NCI-H146 (cell line): ENCODE measurements at regions not wholly inside any gene's neighbourhood (a gene's known extent, or its start where the extent isn't known, plus 50 kb on each side); places are given as distances from the start of the nearest gene placed in this dataset.

ENCODE experiments used
- DNase-seq: peaks from one replicate; lab custom pipeline; 2025; lab: John Stamatoyannopoulos, UW

- no peak for DNase-seq
Observed at GRCh38 chr2:203789618-203790017, 78.0 kb upstream of the CTLA4 start.

DNA sequence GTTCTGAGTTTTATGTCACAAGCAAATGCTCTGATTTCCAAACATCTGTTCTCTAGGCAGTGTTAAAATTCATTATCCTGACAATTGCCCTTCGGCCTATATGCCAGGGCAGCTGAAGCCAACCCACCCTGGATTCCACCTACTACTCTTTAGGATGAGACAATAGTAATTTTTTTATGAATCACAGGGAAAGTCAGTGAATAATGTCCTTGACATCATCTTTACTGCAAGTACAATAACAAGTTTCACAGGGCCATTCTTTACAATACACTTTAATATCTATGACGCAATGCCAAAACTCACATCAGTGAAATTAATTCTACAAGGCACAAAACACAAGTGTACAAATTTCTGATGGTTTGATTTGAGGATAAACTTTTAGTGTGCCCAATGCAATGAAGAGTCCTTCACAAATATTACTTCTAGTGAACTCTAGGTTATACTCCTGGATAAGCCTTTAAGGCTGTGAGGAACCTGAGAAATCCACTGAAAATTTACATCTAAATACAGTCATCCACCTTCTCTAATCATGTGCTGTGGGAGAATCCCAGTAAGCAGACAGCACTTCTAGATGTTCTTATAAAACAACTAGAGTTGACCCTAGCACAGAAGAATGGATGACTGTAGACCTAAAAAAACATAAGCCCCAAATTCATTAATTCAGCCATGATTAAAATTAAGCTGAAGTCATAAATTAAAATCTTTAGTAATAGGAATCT is 77.3 kb upstream of the CTLA4 start:
- DNase-seq = no peak

DNA sequence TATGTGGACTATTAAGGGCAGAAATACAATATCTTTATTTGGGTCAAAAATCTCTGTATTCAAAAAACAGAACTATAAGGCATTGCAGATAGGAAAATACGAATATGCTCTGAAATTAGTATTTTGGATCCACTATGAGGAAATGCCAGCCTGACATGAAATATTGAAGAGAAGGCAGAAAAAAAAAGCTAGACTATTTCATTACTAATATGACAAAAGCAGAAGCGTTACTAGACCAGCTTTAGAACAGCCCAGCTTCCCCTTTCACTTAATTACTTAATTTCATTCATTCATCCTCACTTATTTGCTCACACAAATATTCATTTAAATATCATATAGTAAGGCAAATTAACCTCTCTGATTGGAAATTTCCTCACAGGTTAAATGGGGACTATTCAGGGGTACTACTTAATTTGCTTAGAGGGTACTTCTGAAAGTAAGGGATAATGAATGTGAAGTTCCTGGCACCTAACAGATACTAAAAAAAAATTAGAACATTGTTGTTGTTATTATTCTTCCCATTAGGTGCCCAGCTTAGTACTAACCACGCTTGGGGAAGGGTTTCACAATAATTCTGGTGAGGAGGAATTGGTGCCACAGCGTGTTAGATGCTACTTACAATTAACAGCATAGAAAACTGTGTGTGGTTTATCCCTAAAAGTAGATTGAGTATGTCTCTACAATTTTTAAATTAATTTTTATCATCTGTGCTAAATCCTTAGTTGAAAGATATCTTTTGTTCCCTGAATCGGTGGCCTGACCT is 71.1 kb upstream of the CTLA4 start:
- DNase-seq = no peak

- no peak for DNase-seq
Observed at GRCh38 chr2:203797276-203797675, 70.3 kb upstream of the CTLA4 start.

DNA sequence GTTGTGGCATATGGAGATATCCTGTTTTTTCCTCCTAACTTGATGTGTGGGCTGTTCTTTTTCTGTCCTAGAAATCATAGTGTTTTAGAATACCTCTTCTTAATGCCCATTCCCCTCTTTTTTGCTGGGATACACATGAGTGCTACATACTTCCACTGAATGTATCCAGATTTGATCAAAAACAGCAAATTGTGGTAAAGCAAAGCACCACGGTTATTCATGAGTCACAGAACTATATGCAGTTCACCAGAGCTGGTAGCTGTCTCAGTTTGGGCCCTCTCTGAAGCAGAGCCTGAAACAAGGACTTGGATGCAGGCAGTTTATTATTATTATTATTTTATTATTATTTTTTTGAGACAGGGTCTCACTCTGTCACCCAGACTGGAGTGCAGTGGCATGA is 69.9 kb upstream of the CTLA4 start:
- no peak for DNase-seq

DNA sequence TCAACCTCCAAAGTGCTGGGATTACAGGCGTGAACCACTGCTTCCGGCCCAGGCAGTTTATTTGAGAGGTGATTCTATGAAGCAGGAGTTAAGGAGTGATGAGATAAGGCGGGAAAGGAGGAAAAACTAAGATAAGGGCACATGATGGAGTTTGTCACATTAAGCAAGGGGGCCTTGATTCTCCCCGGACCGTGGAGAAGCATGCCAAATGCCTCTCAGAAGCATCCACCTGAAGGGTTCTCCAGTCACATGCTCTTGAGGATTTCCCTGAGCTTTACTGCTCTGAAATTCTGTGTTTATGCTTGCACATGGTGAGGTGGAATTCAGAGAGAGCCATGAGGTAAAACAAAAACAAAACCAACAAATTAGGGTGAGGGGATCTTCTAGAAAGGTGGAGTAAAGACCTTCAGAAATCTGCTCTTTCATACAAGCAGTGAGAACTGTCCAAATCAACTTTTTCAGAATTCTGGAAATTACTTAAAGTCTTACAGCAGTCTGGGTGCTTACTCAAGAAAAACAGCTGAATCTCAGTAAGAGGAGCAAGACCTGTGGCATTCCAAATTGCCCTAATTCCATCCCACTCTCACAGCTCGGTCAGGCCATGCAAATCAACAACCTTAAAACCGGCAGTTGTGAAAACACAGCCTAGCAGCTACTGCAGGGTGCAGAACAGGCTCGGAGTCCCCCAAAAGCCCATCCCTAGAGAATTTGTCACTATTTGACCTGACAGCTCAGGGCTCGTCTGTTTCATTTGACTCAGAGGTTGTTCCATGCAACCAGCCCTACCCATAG is 69.1 kb upstream of the CTLA4 start:
- no peak for DNase-seq

- DNase-seq = no peak
Observed at GRCh38 chr2:203799908-203800307, 67.7 kb upstream of the CTLA4 start.

- no peak for DNase-seq
Observed at GRCh38 chr2:203800783-203801182, 66.8 kb upstream of the CTLA4 start.

GRCh38 chr2:203802342-203803052 is 65.1 kb upstream of the CTLA4 start:
- DNase-seq = no peak

DNA sequence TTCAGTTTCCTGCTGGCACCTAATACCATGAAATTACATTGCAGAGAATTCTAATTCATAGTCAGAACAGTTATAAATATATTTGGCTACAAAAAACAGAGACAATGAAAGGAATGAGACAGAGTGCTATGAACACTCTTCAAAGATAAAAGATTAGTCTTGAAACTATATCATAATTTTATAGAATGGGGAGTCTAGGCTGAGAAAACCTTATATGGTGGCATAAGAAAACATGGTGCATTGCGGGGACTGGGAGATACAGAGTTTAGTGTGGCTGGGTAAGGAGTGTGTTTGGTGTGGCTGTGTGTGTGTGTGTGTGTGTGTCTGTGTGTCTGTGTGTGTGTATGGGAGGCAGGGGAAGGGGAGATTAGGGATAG is 64.5 kb upstream of the CTLA4 start:
- no peak for DNase-seq

DNA sequence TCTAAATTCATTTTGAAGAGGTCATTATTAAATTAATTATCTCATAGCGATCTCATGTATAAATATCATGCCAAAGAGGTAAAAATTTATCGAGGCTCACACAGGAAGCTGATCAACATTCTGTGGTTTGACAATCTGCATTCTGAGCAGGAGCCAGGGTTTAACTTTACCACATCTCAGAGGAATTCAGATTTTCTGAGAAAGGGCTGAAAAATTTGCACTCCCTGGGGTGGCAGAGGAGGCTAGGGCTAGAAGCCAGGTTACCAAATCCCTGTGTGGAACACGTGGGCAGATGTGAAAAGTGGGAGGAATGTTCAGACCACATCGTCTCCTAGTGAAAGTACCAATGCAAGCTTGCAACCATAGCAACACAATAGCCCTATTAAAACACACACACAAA is 63.5 kb upstream of the CTLA4 start:
- no peak for DNase-seq

DNA sequence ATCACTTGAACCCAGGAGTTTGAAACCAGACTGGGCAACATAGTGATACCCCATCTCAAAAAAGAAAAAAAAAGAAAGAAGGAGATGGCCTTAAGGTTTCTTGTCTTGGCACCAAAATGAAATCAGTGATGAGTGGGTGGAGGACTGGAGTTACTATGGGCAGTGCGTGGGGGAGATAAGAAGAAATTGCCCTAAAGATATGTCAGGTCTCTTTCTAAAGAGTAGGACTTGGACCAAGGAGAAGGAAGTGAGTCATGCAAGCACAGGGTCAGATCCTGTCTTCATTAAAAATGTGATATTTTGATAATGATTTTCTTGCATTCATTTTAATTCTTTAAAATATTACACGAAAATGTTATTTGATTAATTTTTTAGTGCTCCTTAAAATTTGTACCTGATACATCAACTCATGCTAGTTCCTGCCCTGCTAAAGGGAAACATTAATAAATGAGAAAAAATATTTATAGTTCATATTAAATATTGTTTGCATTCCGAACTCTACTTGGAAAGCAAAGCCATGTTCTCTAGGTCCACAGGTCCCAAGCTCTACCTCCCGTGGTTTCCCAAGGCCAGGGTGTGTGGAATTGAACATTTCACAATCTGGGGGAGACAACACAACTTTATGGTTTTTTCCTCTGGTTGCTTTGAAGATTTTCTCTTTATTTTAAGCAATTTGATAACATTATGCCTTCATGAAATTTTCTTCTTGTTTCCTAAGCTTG is 62.6 kb upstream of the CTLA4 start:
- DNase-seq = no peak

DNA sequence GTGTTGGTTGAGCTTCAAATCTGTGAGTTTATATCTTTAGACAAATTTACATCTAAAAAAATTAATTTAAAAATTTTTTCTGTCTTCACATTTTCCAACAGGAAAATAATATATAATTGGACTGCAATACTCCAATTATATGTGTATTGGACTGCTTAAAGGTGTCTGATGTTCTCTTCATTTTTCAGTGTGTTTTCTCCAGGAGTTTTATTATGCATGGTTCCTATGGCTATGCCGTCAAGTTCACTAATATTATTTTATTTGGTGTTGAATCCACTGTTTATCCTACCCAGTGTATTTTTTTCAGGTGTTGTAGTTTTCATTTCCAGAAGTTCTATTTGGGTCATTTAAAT is 62.1 kb upstream of the CTLA4 start:
- DNase-seq = no peak

DNA sequence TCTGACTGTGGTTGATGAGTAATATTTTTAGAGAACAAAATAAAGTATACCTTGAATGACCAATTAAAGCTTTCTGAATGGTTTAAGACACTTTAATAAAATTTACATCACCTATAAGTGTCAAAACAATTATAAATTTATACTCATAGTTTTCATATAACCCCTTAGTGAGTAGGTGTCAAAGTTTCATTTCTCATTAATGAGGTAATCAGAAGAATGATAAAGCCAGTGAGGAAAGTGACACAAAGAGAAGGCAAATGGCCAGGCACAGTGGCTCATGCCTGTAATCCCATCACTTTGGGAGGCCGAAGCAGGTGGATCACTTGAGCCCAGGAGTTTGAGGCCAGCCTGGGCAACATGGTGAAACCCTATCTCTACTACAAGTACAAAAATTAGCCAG is 60.8 kb upstream of the CTLA4 start:
- DNase-seq = no peak

DNA sequence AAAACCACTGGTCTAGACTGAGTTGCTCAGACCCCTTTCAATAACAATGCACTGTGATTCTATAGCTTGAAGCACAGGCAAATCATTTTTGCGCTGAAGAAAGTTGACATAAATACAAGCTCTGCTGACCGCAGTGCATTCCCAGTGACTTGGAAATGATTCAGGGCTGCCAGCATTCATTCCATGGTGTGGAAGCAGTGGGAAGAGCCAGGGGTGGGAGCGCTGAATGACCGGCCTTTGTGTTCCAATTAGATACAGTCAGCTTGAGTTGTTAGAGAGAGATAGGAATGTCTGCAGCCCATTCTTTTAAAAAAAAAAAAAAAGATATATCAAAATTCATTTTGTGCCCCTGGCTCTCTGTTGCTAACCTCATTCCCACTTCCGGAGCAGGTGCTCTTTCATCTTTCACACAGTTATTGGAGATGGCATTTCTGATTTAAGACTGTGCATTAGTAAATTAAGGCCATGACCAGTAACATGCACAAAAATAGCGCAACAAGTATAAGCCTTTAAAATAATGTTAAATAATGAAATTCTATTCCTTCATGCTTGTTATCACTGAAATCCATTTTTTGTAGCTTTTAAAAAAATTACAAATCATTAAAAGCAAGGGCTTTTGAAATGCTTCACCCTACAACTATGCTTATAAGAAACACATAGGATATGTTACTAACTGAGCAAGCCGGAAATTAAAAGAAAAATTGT is 59.4 kb upstream of the CTLA4 start:
- DNase-seq = no peak

DNA sequence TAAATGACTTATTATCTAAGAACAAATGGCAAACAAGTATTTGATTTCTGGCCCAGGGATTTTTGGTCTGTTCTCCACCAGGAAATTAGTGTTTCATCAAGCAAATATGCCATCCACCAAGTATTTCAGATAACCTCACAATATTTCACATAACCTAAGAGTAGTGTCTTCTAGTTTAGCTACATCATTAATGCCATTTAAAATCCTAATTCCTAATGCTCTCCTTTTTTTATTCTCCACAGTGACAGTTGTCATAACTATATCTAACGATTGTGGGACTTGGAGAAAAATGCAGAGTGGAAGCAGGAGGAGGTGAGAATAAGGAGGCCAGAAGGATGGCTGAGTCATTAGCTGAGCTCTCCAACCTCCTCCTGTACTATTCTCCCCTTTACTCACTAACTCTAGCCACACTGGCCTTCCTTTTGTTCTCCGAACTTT is 58.5 kb upstream of the CTLA4 start:
- DNase-seq = no peak

DNA sequence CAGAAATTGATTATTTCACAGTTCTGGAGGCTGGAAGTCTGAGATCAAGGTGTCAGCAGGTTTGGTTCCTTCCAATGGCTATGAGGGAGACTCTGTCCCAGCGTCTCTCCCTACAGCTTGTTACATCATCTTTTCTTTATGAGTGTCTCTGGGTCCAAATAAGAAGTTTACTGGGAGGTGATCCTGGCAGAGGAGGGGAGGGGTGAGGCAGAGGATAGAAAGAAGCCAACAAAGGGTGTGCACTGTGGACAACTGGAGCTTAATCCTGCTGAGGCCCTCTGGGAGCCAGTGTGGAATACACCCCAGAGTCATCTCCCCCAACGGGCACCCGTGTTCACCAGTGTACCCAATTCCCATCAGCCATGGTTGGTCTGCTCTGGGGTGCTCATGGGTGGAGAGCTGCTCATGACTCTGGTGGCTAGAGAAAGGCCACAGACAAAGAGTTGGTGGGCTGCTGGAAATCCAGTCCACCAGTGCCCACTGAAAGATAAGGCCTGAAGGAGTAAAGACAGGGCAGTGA is 57.5 kb upstream of the CTLA4 start:
- DNase-seq = no peak

GRCh38 chr2:203811491-203812221 is 55.9 kb upstream of the CTLA4 start:
- DNase-seq = no peak

DNA sequence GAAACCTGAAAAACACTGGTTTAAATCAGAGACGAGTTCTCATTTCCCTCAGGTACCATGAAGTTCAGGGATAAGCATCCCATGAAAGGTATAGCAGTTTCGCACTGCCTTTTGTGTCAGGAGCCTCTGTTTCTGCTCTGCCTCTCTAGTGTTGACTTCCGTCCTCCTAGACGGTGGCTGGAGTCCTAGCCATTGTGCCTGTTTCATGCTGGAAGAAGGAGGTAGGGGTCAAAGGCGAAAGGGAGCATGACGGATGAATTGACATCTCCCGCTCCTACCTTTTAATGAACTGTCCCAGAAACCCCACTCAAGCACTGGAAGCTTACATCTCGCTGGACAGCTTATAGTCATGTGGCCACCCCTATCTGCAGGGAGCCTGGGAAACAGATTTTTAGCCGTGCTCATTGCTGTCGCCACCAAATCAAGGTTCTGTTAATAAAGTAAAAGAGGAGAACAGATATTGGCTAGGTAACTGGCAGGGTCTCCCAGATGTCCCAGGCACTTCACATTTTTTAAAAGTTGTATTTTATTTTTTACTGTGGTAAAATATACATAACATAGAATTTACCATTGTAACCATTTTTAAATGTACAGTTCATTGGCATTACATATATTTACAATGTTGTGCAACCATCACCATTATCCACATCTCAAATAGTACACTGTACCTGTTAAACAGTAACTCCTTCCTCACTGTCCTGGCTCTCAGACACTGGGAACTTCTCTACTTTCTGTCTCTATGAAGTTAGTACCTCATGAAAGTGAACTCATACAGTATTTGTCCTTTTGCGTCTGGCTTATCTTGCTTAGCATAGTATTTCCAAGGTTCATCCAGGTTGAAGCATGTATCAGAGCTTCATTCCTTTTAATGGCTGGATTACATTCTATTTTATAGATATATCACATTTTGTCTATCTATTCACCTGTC is 55.0 kb upstream of the CTLA4 start:
- no peak for DNase-seq
